ENCODE measurements at regions not wholly inside any gene's neighbourhood (a gene's known extent, or its start where the extent isn't known, plus 50 kb on each side); places are given as distances from the start of the nearest gene placed in this dataset.

DNA sequence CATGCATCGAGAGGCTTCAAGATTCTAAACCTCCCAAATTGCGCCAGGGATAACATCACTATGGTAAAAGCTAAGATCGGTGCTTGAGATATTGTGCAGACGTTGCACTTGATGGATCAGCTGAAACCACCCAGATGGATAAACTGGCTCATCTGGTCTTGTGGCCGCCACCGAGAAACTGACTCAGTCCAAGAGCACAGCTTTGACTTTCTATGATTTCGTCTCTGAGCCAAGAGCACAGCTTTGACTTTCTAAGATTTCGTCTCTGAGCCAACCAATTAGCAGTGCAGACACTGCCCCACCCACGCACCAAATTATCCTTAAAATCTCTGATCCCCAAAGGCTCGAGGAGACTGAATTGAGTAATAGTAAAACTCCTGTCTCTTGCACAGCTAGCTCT is 687.2 kb downstream of the FAM133A start:
- DNase-seq: no peak

DNA sequence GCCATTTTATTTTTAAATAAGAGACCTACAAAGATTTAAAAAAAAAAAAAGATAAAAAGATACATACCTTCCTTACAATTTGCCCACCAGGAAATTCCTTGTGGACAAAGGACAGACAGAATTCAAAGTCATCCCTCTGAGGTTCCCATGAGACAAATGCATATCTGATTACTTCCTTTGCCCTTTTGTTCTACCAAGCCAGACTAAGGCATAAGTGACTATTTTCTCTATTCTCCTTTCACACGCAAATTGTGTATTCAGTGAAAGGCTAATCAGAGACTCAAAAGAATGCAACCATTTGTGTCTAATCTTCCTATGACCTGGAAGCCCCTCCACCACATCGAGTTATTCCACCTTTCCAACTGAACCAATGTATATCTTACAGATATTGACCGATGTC is 691.7 kb downstream of the FAM133A start:
- DNase-seq: no peak

DNA sequence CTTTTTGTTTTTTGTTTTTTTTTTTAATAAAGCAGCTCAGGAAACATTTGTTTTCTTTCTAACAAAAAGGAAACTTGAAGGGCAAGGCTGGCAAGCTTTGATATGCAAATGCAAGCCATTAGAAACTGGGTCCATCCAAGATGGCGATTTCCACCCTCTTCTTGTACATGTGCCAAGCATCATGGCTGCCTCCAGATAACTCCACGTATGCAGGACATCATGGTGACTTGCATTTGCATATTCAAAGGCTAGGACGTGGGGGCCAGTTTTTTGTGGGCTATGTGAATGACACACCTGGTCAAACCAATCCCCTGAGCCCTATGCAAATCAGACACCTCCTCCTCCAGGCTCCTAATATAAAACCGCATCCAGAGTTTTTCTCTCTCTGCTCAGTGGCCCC is 692.6 kb downstream of the FAM133A start:
- no peak for DNase-seq

DNA sequence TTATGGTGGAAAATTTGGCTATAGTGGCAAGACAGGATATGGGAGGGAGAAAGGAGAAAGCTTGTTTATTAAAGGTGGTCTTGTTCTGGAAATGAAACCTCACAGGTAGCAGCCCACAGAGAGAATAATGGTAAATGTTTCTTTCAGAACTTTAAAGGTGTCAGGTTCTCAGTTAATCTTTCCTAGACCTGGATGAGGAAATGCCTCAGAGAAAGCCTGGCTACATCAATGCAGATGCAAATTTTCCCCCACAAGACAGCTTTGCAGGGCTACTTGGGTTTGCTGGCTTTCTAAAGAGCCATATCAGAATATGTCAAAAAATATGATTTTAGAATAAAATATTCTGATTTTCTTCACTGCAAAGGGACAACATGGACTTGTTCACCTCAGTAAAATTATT is 715.0 kb downstream of the FAM133A start:
- no peak for DNase-seq

DNA sequence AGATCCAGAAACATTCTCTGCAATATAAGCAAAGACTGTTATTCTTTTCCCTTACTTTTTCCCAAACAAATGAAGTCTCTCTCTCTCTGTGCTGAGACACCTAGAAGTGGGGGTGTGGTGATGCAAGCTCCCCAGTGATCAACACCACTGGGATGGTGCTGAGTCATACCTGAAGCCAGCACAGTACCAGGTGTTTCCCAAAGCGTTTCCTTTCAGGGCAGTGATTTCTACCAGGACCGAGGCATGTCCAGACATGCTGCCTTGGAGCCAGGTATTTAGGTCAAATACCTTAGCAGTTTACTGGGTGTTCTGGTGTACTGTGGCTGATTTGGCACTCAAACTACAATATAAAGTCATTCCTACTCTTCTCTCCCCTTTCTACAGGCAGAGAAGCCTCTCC is 726.5 kb downstream of the FAM133A start:
- no peak for DNase-seq

DNA sequence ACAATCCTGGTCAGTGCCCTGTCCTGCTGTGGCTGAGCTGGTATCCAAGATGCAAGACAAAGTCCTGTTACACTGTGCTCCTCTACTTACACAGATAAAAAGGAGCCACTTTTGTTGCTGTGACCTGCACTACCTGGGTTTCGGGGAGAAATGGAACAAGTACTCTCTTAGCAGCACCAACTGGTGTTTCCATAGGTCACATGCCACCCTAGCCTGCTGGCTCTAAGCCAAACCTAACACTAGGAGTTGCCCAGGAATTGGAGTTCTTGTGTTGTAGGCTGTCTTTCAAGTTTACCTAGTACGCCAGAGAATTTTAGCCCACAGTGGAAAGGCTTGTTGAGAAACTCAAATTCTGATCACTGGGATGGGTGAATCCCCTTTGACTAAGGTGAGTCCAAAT is 727.4 kb downstream of the FAM133A start:
- DNase-seq: no peak

DNA sequence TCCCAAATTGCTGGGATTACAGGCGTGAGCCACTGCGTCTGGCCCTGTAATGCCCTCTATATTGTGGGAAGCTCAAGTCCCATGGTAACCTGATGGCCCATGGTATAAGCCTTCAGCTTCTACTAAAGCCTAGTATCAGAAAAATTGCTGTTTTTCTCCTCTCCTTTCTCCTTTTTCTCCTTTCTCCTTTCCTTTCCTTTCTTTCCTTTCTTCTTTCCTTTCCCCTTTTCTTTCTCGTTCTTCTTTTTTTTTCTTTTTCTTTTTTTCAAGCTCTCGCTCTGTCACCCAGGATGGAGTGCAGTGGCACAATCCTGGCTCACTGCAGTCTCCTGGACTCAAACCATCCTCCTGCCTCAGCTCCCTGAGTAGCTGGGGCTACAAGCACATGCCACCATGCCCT is 740.7 kb downstream of the FAM133A start:
- DNase-seq: no peak

DNA sequence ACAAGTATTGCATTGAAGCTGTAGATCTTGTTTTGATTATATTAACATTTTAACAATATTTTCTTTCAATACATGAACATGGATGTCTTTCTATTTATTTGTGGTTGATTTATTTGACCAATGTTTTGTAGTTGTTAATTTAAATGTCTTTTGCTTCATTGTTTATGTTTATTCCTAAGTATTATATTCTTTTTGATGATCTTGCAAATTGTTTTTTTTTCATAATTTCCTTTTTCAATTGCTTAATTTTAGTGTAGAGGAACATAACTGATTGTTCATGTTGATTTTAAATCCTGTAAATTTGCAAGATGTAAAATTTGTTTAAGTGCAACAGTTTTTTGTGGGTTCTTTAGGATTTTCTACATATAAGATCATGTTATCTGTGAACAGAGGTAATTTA is 744.1 kb downstream of the FAM133A start:
- no peak for DNase-seq

DNA sequence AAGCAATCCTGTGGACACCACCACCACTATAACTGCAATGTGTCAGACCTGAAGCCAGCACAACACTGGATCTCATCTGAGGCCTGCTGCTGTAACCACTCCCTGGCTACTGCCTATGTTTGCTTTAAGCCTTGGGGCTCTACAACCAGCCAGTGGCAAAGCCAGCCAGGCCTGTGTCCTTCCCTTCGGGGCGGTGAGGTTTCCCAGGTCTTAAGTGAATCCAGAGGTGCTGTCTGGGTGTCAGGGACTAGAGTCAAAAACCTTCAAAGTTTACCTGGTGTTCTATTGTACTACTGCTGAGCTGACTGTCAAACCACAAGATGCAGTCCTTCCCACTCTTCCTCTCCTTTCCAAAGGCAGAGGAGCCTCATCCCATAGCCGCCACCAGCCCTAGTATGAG is 750.5 kb downstream of the FAM133A start:
- DNase-seq: no peak

DNA sequence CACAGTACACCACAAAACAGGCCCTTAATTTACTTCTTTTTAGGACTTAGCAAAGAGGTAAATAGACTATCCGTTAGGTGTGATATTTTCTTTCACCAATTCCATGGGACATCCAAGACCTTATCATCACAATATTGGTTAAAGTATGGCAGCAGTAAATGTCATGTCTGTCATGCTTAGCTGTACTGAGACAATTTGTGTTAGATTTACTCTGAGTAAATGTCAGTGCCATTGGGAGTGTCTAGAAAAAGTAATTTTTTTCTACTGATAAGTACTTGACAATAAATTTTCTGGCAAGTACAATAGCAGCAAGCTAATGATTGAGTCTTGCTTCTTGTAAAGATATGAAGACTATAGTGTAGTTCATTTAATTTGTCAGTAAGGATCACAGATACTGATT is 756.1 kb downstream of the FAM133A start:
- DNase-seq: no peak

DNA sequence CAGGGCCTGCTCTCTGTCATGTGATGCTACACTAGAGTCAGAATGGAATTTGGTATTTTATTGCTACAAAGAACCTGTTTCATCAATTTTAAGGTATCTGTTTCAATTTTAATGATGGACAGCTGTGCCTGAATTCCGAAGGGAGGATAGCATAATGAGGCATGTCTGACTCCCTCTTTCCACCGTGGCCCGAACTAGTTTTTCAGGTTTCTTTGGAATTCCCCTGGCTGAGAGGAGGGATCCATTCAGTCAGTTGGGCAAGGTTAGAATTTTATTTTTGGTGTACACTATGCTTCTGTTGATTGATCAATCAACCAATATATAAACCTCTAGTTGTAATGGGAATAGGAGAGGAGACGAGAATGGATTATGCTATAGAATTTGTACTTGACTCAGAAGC is 761.8 kb downstream of the FAM133A start:
- no peak for DNase-seq

DNA sequence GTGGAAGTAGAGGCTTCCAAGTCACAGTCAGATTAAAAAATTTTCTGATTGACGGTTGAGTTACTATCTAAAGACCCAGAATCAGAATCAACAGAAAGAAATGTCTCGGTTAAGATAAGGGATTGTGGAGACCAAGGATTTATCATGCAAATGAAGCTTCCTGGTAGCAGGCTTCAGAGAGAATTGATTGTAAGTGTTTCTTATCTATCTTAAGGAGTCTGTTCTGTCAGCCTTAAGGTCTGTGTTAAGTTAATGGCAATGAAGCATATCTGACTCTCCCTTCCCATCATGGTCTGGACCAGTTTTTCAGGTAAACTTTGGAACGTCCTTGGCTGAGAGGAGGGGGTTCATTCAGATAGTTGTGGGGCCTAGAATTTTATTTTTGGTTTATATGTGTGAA is 780.2 kb downstream of the FAM133A start:
- no peak for DNase-seq

DNA sequence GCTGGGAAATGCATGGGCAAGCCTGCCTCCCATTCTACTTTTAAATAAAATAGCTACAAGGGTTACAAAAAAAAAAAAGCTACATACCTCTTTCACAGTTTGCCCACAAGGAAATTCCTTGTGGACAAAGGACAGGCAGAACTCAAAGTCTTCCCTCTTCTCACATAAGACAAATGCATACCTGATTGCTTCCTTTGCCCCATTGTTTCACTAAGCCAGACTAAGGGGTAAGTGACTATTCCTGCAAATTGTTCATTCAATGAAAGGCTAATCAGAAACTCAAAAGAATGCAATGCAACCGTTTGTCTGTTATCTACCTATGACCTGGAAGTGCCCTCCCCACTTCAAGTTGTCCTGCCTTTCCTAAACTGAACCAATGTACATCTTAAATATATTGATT is 780.6 kb downstream of the FAM133A start:
- DNase-seq: no peak

DNA sequence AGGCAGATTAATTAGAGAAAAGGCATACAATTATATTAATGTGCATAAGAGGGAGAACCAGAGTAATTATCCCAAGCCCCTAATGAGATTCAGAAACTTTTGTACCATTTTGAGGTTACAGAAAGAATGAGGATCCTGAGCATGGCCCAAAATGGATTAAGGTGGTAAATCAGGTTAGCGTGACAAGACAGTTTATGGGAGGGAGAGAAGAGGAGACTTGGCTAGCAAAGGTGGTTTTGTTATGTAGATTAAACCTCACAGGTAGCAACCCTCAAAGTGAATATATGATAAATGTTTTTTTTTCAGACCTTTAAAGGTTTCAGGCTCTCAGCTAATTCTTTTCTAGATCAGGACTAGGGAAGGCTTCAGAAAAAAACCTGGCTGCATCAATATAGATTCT is 781.8 kb downstream of the FAM133A start:
- no peak for DNase-seq

DNA sequence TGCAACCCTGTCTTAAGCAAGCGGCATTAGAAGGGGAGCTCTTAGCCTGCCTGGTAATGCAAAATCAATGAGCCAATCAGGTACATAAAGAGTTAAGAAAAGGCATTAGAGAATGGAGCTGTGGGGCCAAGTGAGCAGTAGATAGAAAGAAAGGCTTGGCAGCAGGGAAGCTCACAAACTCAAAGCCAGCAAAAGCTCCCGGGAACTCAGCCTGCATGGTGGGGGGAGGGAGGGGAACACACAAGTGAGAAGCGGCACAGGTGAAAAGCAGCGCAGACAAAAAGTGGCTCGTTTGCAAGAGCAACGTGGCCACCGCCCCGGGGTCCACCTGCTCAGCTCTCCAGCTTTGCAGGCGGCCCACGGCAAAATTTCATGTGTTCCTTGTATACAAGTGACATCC is 818.5 kb downstream of the FAM133A start:
- DNase-seq: no peak

DNA sequence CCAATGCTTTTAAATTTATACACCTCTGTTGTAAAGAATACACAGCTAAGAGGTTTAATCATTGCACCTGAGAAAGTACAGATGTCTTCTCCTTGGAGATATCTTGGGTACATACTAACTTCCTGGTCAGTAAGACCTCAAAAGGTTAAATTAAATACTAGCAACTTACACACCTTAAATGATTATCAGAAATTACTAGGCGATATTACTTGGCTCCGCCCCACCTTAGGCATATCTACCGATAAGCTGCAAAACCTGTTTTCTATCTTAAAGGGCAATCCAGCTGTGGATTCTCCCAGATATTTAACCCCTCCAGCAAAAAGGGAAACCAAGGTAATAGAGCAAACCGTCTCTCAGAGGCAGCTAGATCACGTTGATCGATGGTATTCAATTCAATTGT is 819.4 kb downstream of the FAM133A start:
- DNase-seq: no peak

DNA sequence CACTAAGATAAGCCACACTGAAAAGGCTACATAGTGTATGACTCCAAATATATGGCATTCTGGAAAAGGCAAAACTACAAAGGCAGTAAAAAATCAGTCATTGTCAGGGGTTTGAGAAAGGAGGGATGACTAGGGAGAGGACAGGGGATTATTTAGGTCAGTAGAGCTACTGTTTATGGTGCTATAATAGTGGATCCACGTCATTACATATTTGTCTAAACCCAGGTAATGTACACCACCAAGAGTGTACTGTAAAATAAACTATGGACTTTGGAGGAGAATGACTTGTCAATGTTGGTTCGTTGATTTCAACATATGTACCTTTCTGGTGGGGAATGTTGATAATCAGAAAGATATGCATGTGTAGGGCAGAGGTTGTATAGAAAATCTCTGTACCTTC is 837.6 kb downstream of the FAM133A start:
- DNase-seq: no peak

DNA sequence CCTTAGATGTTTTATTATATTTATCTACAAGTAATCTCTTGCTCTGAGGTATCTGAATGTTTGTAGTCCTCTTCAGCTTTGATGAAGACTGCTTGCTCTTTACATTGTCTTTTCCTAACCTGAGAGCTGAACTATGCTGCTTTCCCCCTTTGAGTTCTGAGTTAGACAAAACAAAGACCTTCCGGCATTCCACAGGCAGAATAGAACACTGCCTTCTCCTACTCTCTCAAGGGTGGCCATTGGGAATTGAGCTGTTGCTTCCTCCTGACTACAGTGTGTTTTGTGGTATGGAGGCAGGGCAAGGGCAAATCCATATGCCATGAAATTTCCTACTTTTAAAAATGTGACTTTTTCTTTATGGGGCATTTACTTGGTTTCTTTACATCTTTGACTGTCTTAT is 841.0 kb downstream of the FAM133A start:
- DNase-seq: no peak

DNA sequence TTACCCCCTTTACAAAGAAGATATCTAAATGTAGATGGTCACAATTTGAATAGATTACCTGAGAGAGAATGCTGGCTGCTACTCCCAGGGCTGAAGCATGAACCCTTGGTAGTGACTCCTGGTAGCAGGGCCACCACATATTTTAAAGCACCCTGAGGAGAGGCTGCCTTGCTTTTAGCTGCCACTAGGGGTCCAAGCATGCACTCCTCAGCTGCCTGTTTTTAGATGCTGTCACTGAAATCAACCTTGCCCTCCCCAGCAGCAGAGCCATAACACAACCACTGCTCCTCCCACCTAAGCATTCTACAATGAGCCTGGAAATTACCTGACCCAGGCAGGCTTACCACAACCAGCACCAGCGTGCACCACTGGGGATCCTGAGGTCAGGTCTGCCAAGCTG is 850.9 kb downstream of the FAM133A start:
- no peak for DNase-seq

DNA sequence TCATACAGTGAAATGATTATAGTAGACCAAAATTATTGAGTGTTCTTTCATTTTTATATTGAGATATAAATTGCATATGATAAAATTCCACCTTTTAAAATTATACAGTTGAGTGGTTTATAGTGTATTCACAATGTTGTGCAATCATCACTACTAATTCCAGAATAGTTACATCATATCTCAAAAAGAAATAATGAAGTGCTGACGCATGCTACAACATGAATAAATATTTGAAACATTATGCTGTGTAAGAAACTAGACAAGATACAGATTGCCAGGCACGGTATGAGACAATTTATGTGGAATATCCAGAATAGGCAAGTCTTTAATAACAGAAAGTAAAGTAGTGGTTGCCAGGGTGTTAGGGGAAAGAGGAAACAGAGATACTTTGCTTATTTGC is 871.7 kb downstream of the FAM133A start:
- DNase-seq: no peak

DNA sequence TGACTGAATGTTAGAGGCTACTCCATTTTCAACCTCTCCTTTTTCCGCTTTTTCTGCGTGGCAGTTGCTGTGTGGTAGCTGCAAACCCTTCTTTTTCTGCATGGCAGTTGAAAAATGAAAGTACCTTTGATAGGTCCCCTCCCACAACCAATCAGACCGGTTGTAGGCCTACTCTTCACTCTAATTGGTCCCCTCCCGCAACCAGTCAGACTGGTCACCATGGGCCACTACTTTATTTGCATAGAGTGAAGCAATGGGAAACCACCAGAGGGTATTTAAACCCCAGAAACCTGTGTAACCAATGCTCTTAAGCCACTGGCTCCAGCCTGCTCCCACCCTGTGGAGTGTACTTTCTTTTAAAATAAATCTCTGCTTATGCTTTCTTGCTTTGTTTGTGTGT is 877.8 kb downstream of the FAM133A start:
- no peak for DNase-seq

DNA sequence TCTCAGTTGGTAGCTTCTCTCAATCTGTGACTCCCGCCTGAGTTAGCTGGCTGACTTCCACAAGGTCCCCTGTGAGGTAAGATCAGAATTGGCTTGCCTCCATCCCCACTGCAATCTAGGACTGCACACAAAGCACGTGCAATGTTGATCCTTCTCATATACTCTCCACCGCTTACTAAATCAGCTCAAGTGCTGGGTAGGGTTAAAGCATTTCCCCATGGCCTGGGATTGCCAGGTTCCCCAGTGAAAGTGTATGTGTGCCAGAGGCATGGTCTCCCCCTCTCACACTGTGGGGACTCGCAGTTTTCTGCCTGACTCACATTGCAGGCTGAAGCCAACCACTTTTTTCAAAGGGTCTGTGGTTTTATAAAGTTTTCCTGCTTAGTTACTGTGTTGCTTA is 886.9 kb downstream of the FAM133A start:
- no peak for DNase-seq

DNA sequence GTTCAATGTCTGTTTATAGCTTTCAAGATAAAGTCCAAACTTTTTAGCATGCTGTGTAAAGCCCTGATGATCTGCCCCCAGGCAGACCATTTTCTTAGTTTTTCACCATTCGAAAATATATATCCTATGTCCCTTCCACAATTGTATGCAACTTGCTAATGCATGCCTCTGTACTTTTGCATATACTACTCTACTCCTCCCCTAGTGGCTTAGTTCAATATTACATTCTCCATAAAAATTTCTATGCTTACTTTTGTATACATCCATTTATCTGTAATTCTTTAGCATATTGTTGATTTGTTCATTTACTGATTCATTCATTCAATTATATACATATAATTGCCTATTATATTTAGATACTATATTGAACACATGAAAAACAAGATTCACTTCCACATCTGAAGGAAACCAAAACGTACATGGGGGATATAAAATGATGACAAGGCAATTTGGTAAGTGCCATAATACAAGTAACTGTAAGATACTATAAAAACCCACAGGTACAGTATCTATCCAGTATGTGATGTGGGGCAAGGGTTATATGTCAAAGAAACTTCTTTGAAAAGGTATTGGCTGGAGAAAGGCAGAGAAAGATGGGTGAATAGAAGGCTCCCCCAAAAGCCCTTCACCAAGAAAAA is 902.5 kb downstream of the FAM133A start:
- no peak for DNase-seq

DNA sequence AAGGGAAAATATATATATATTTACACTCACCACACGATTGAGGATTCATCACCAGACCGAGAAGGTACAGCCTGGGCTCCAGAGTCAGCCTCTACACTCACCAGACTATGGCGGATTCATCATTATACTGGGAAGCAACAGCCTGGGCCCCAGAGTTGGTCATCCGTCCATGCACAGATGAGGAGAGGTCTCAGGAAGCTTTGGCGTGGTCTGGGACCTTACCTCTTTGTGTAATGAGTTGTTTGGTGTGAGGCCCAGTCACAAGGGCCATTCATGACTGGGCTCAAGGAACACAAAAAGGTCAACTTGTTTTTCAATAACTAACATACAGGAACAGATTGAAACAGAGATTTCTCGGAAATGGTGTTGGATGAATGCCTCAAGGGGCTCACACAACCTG is 926.1 kb downstream of the FAM133A start:
- DNase-seq: no peak

DNA sequence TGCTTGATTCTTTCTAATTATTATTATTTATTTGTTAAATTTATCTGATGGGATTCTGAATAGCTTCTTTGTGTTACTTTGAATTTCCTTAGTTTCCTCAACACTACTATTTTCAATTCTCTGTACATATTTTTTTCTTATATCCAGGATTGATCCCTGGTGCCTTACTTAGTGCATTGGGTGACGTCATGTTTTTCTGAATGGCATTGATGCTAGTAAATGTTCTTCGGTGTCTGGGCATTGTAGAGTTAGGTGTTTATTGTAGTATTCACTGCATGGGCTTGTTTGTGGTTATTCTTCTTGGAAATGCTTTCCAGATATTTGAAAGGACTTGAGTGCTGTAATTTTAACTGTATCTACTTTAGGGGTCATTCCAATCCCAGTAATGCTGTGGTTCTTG is 938.1 kb downstream of the FAM133A start:
- DNase-seq: no peak

DNA sequence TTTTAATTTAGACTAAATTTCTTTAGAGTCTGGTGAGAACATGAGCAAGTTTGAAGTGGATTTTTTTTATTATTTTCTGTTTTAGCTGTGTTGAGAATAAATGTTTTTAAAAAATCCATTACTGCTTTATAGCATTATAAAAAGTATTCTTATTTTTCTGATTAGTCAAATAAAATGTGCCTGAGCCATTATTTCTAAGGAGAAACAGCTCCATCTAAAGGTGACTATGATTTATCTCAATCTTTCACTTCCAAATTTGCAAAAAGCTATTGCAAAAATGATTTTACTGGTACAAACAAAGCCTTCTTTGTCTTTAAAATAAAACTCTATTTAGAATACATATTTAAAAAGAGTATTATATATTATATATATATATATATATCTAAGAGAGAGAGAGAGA is 959.2 kb downstream of the FAM133A start:
- no peak for DNase-seq
